BLaER1 (cell line): ENCODE measurements at regions not wholly inside any gene's neighbourhood (a gene's known extent, or its start where the extent isn't known, plus 50 kb on each side); places are given as distances from the start of the nearest gene placed in this dataset.

Source experiments
- H3K27ac ChIP-seq: shearing (Covaris generic); formaldehyde crosslinking; 2 replicates; pipeline ENCODE4 v1.8.1; 2022
- H3K27me3 ChIP-seq: shearing (Covaris generic); formaldehyde crosslinking; 2 replicates; pipeline ENCODE4 v1.8.1; 2022
- H3K36me3 ChIP-seq: shearing (Covaris generic); formaldehyde crosslinking; 2 replicates; pipeline ENCODE4 v1.8.1; 2022
- H3K4me1 ChIP-seq: shearing (Covaris generic); formaldehyde crosslinking; 2 replicates; pipeline ENCODE4 v1.8.1; 2022
- H3K4me2 ChIP-seq: shearing (Covaris generic); formaldehyde crosslinking; 2 replicates; pipeline ENCODE4 v1.8.1; 2022
- H3K4me3 ChIP-seq: shearing (Covaris generic); formaldehyde crosslinking; 2 replicates; pipeline ENCODE4 v1.8.1; 2022
- H3K9ac ChIP-seq: shearing (Covaris generic); formaldehyde crosslinking; 2 replicates; pipeline ENCODE4 v1.8.1; 2022
- H3K9me3 ChIP-seq: shearing (Covaris generic); formaldehyde crosslinking; 2 replicates; pipeline ENCODE4 v1.8.1; 2022
- H4K20me1 ChIP-seq: shearing (Covaris generic); formaldehyde crosslinking; 2 replicates; pipeline ENCODE4 v1.8.1; 2022
- Cebpa-rat ChIP-seq: shearing (Covaris generic); IDR thresholded peaks from 2 replicates; pipeline ENCODE4 v1.8.1; 2022

- H3K4me2 ChIP-seq, result no peak overlapping the region
- no peak overlapping the region for H3K4me3 ChIP-seq
- H3K27ac ChIP-seq, result no peak overlapping the region
- no peak for TF ChIP-seq Cebpa-rat
- no peaks in the 10 kb centered on the region for H3K4me1 ChIP-seq
- H3K27me3 ChIP-seq, result no peaks in the 10 kb centered on the region
- H3K9me3 ChIP-seq, result no peaks in the 10 kb centered on the region
- H3K36me3 ChIP-seq, result no peaks in the 10 kb centered on the region
- no peaks in the 10 kb centered on the region for H4K20me1 ChIP-seq
- H3K9ac ChIP-seq, result no peak overlapping the region
Measured at GRCh38 chr5:174246743-174247142, 201.2 kb downstream of the NSG2 start.

- Histone ChIP-seq H3K4me1 (no peaks in the 10 kb centered on the region), H3K27me3 (no peaks in the 10 kb centered on the region), H3K27ac (no peak overlapping the region), H3K9ac (no peak overlapping the region), H3K9me3 (no peaks in the 10 kb centered on the region), H3K4me2 (no peak overlapping the region), H3K36me3 (no peaks in the 10 kb centered on the region), H3K4me3 (no peak overlapping the region), H4K20me1 (no peaks in the 10 kb centered on the region)
- no peak for TF ChIP-seq Cebpa-rat
Measured at GRCh38 chr5:174247301-174247700, 201.8 kb downstream of the NSG2 start.

- Histone ChIP-seq H4K20me1 (no peaks in the 10 kb centered on the region), H3K27ac (no peak overlapping the region), H3K4me1 (no peaks in the 10 kb centered on the region)
Measured at GRCh38 chr5:174251305-174252000, 205.9 kb downstream of the NSG2 start.

GRCh38 chr5:174252121-174252520 lies 206.6 kb downstream of the NSG2 start:
- Histone ChIP-seq H3K4me3 (no peak overlapping the region), H3K27ac (no peak overlapping the region), H4K20me1 (no peaks in the 10 kb centered on the region), H3K4me2 (no peak overlapping the region), H3K36me3 (no peaks in the 10 kb centered on the region), H3K9me3 (no peaks in the 10 kb centered on the region), H3K9ac (no peak overlapping the region), H3K4me1 (no peaks in the 10 kb centered on the region), H3K27me3 (no peaks in the 10 kb centered on the region)
- TF ChIP-seq Cebpa-rat, result no peak

More at GRCh38 chr5:174251305-174252000, 205.9 kb downstream of the NSG2 start:
- no peak overlapping the region for H3K4me3 ChIP-seq
- H3K36me3 ChIP-seq, result no peaks in the 10 kb centered on the region
- no peaks in the 10 kb centered on the region for H3K27me3 ChIP-seq
- H3K9ac ChIP-seq, result no peak overlapping the region
- no peaks in the 10 kb centered on the region for H3K9me3 ChIP-seq
- TF ChIP-seq Cebpa-rat, result no peak
- H3K4me2 ChIP-seq, result no peak overlapping the region

GRCh38 chr5:174259696-174260420 lies 214.4 kb downstream of the NSG2 start:
- Histone ChIP-seq H3K4me3 (no peak overlapping the region), H4K20me1 (no peaks in the 10 kb centered on the region), H3K27ac (no peak overlapping the region), H3K4me1 (no peaks in the 10 kb centered on the region), H3K9ac (no peak overlapping the region), H3K4me2 (no peak overlapping the region), H3K27me3 (no peaks in the 10 kb centered on the region), H3K36me3 (no peaks in the 10 kb centered on the region), H3K9me3 (no peaks in the 10 kb centered on the region)
- no peak for TF ChIP-seq Cebpa-rat

- peaks cover 6% of the 10 kb centered on the region; the same call in 1 of the 2 replicates for H3K9me3 ChIP-seq
- H3K4me1 ChIP-seq, result peaks cover 11% of the 10 kb centered on the region; the same call in 1 of the 2 replicates
- no peak overlapping the region for H3K4me2 ChIP-seq
- no peak overlapping the region for H3K27ac ChIP-seq
- H4K20me1 ChIP-seq, result no peaks in the 10 kb centered on the region
- no peaks in the 10 kb centered on the region for H3K36me3 ChIP-seq
- no peak overlapping the region for H3K4me3 ChIP-seq
- no peak overlapping the region for H3K9ac ChIP-seq
- no peaks in the 10 kb centered on the region for H3K27me3 ChIP-seq
- TF ChIP-seq Cebpa-rat, result no peak
Measured at GRCh38 chr5:174271316-174271715, 225.8 kb downstream of the NSG2 start.

GRCh38 chr5:174272671-174273070 lies 227.2 kb downstream of the NSG2 start:
- Histone ChIP-seq H3K36me3 (no peaks in the 10 kb centered on the region), H3K9ac (no peak overlapping the region), H3K27ac (no peak overlapping the region), H3K9me3 (peaks cover 15% of the 10 kb centered on the region), H3K4me2 (no peak overlapping the region), H3K27me3 (no peaks in the 10 kb centered on the region), H4K20me1 (no peaks in the 10 kb centered on the region), H3K4me3 (no peak overlapping the region), H3K4me1 (peaks cover 11% of the 10 kb centered on the region; the same call in 1 of the 2 replicates)
- no peak for TF ChIP-seq Cebpa-rat

- H3K4me3 ChIP-seq, result no peak overlapping the region
- TF ChIP-seq Cebpa-rat, result no peak
- H3K27me3 ChIP-seq, result no peaks in the 10 kb centered on the region
- peaks cover 11% of the 10 kb centered on the region; the same call in 1 of the 2 replicates for H3K4me1 ChIP-seq
- H4K20me1 ChIP-seq, result no peaks in the 10 kb centered on the region
- no peaks in the 10 kb centered on the region for H3K36me3 ChIP-seq
- H3K4me2 ChIP-seq, result peak overlapping the region; percentile 18; the same call in 1 of the 2 replicates
- H3K9ac ChIP-seq, result no peak overlapping the region
- H3K27ac ChIP-seq, result no peak overlapping the region
- peaks cover 21% of the 10 kb centered on the region for H3K9me3 ChIP-seq
Measured at GRCh38 chr5:174273325-174273724, 227.8 kb downstream of the NSG2 start.

- Histone ChIP-seq H3K36me3 (no peaks in the 10 kb centered on the region), H3K4me3 (no peak overlapping the region), H3K4me2 (no peak overlapping the region), H3K9me3 (peaks cover 15% of the 10 kb centered on the region), H3K27ac (no peak overlapping the region), H3K27me3 (no peaks in the 10 kb centered on the region), H4K20me1 (no peaks in the 10 kb centered on the region), H3K4me1 (peaks cover 11% of the 10 kb centered on the region; the same call in 1 of the 2 replicates), H3K9ac (no peak overlapping the region)
- TF ChIP-seq Cebpa-rat, result no peak
Measured at GRCh38 chr5:174275959-174276358, 230.5 kb downstream of the NSG2 start.

- Histone ChIP-seq H3K4me3 (no peak overlapping the region), H3K9ac (no peak overlapping the region), H3K9me3 (peaks cover 15% of the 10 kb centered on the region), H4K20me1 (no peaks in the 10 kb centered on the region), H3K36me3 (no peaks in the 10 kb centered on the region), H3K4me1 (no peaks in the 10 kb centered on the region), H3K4me2 (no peak overlapping the region), H3K27ac (no peak overlapping the region), H3K27me3 (no peaks in the 10 kb centered on the region)
- TF ChIP-seq Cebpa-rat, result no peak
Measured at GRCh38 chr5:174281089-174281760, 235.7 kb downstream of the NSG2 start.
